ENCODE measurements at regions not wholly inside any gene's neighbourhood (a gene's known extent, or its start where the extent isn't known, plus 50 kb on each side); places are given as distances from the start of the nearest gene placed in this dataset.

DNA sequence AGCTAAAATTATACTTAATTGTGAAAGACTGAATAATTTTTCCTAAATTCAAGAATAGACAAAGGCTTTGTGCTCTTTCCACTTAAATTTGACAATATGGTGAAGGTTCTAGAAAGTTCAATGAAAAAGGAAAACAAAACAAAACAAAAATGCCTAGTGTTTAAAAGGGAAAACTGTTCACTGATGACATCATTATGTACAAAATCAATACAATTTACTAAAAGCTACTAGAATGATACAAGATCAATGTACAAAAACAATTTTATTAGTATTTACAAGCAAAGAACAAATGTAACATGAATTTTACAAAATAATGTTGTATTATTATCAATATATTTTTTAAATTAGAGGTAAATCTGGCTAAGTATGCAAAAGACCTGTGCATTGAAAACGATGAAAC lies 499.1 kb upstream of the FSIP2 start:
- no peak overlapping the region for H3K4me3 ChIP-seq (ENCODE audit: control insufficient read depth, low read depth, low read length)
- TF ChIP-seq, protein P1, sequence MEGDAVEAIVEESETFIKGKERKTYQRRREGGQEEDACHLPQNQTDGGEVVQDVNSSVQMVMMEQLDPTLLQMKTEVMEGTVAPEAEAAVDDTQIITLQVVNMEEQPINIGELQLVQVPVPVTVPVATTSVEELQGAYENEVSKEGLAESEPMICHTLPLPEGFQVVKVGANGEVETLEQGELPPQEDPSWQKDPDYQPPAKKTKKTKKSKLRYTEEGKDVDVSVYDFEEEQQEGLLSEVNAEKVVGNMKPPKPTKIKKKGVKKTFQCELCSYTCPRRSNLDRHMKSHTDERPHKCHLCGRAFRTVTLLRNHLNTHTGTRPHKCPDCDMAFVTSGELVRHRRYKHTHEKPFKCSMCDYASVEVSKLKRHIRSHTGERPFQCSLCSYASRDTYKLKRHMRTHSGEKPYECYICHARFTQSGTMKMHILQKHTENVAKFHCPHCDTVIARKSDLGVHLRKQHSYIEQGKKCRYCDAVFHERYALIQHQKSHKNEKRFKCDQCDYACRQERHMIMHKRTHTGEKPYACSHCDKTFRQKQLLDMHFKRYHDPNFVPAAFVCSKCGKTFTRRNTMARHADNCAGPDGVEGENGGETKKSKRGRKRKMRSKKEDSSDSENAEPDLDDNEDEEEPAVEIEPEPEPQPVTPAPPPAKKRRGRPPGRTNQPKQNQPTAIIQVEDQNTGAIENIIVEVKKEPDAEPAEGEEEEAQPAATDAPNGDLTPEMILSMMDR (IDR thresholded peaks at IDR 0.05; ENCODE audit: control insufficient read depth, insufficient read depth, low read depth, low read length, missing control alignments), result no peak

DNA sequence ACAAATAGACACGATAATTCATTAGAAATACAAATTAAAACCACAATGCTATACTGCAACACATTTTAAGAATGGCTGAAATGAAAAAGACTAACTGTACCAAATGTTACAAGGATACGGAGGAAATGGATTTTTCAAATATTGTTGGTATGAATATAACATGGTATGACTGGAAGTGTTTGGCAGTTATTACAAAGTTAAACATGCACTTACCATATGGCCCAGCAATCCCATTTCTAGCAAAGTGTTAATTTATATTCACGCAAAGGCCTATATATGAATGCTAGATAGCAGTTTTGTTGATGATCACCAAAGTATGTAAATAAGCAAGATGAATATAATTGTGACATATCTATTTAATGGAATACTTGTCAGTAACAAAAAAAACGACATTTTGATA lies 497.8 kb upstream of the FSIP2 start:
- no peak overlapping the region for H3K4me3 ChIP-seq (ENCODE audit: control insufficient read depth, low read depth, low read length)
- TF ChIP-seq, protein P1 (IDR thresholded peaks at IDR 0.05; ENCODE audit: control insufficient read depth, insufficient read depth, low read depth, low read length, missing control alignments), result no peak
- DNase-seq (ENCODE audit: low read depth), result no peak

More for the DNA sequence above, 499.1 kb upstream of the FSIP2 start:
- DNase-seq (ENCODE audit: low read depth), result no peak

DNA sequence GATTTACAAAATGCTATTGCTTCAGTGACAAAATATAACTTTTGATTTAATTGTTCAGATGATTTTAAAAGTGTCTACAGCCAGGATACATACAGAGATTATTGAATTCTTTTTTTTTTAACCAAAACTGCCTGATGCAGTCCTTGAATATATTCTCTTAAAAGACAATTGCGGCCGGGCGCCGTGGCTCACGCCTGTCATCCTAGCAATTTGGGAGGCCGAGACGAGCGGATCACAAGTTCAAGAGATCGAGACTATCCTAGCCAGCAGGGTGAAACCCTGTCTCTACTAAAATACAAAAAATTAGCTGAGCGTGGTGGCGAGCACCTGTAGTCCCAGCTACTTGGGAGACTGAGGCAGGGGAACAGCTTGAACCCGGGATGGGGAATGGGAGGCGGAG lies 497.0 kb upstream of the FSIP2 start:
- no peak overlapping the region for H3K4me3 ChIP-seq (ENCODE audit: control insufficient read depth, low read depth, low read length)
- no peak for DNase-seq (ENCODE audit: low read depth)
- TF ChIP-seq, protein P1 (IDR thresholded peaks at IDR 0.05; ENCODE audit: control insufficient read depth, insufficient read depth, low read depth, low read length, missing control alignments), result no peak

DNA sequence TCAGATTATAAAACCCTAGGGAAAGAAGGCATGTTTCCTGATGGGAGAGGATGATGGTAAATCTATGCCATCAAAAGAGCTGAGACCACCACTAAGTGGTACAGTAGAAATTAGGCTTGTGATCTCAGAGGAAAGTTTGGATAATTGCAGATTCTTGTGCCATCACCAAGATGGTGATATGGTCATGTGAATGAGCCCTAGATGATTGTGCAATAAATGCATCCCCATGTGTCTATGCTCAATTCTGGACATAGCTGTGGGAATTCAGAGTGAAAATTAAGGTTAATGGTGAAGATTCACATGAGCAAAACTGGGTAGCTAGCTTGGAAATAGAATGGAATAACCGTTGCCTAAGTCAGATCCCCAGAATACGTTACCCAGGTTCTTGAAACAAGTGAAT lies 496.1 kb upstream of the FSIP2 start:
- TF ChIP-seq, protein P1 (IDR thresholded peaks at IDR 0.05; ENCODE audit: control insufficient read depth, insufficient read depth, low read depth, low read length, missing control alignments), result no peak
- no peak overlapping the region for H3K4me3 ChIP-seq (ENCODE audit: control insufficient read depth, low read depth, low read length)
- no peak for DNase-seq (ENCODE audit: low read depth)

DNA sequence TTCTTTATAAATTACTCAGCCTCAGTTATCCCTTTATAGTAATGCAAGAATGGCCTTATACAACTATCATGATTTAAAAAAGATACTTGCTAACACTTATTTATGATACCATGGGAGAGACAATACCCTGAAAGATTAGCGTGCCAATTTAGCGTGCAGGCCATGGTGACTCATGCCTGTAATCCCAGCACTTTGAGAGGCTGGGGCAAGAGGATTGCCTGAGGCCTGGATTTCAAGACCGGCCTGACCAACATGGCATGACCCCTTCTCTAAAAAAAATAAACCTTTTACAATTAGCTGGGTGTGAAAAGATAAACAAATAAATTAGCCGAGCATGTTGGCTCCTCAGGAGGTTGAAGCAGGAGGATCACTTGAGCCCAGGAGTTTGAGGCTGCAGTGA lies 493.4 kb upstream of the FSIP2 start:
- no peak overlapping the region for H3K4me3 ChIP-seq (ENCODE audit: control insufficient read depth, low read depth, low read length)
- TF ChIP-seq, protein P1 (IDR thresholded peaks at IDR 0.05; ENCODE audit: control insufficient read depth, insufficient read depth, low read depth, low read length, missing control alignments), result no peak
- no peak for DNase-seq (ENCODE audit: low read depth)

DNA sequence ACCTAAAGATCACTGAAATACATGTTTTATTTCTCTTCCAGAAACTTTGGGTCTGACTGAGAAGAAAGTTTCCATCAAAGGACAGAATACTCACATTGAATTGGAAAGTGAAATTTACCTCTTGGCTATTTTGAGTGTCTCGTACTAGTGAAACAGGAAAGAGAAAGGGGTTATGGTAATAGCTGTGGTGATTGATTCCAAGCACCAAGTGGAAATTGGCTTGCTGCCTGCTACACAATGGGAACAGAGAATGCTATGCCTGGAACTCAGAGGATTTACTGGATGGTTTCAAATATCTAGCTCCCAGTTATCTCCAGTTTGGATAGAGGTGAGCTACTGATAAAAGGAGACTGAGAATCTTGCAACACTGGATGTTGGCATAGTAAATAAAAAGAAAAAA lies 492.8 kb upstream of the FSIP2 start:
- TF ChIP-seq, protein P1 (IDR thresholded peaks at IDR 0.05; ENCODE audit: control insufficient read depth, insufficient read depth, low read depth, low read length, missing control alignments), result no peak
- H3K4me3 ChIP-seq (ENCODE audit: control insufficient read depth, low read depth, low read length), result no peak overlapping the region
- DNase-seq (ENCODE audit: low read depth), result no peak

DNA sequence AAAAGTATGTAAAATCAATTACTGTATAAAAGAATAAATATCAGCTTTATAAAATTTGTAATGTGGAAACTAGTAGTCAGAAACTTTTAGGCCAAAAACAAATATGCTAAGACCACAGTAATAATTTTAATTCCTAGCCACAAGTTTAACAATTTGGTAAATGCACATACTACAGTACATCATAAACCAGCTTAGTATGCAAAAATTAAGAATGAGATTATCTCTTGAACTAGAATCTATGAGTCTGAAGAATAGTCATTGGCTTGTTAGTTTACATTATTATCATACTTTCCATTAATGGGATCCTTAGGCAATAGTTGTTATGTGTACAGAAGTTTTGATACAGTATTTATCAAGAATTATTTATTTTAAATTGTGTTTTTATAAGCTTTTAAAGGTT lies 491.9 kb upstream of the FSIP2 start:
- TF ChIP-seq, protein P1 (IDR thresholded peaks at IDR 0.05; ENCODE audit: control insufficient read depth, insufficient read depth, low read depth, low read length, missing control alignments), result no peak
- H3K4me3 ChIP-seq (ENCODE audit: control insufficient read depth, low read depth, low read length), result no peak overlapping the region
- no peak for DNase-seq (ENCODE audit: low read depth)

All from AG09309 (cell line).